ENCODE measurements at regions not wholly inside any gene's neighbourhood (a gene's known extent, or its start where the extent isn't known, plus 50 kb on each side); places are given as distances from the start of the nearest gene placed in this dataset.

DNA sequence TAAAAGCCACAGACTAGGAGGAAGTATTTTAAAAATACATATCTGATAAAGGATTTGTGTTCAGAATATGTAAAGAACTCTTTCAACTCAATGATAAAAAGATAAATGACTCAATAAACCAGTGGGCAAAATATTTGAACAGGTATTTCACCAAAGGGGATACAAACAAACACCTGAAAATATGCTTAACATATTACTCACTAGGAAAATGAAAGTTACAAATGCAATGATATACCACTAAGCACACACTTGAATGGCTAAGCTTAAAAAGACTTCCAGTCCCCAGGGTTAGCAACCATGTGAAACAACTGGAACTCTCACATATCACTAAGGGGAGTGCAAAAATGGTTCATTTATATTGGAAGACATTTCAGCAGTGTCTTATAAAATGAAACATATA, 131.6 kb downstream of the SLIT2 start:
- Histone ChIP-seq H3K27me3 (ENCODE audit: low read length) (no peaks in the 10 kb centered on the region), H3K4me1 (ENCODE audit: insufficient read depth, low read length) (no peaks in the 10 kb centered on the region), H2AFZ (ENCODE audit: low read length) (no peak overlapping the region), H3F3A (ENCODE audit: low read length, unreplicated experiment) (no peaks in the 10 kb centered on the region), H3K9ac (ENCODE audit: low read length) (no peak overlapping the region), H3K27ac (ENCODE audit: low read length) (no peak overlapping the region), H4K20me1 (ENCODE audit: low read length) (no peaks in the 10 kb centered on the region), H3K9me2 (replicated peaks; ENCODE audit: low read length) (no peaks in the 10 kb centered on the region), H3K9me3 (ENCODE audit: low read length) (no peaks in the 10 kb centered on the region), H3K79me2 (ENCODE audit: low read length) (no peaks in the 10 kb centered on the region), H3K4me3 (ENCODE audit: low read length) (no peak overlapping the region), H3K4me2 (ENCODE audit: low read length) (no peak overlapping the region), H3K36me3 (ENCODE audit: low read depth, low read length) (no peaks in the 10 kb centered on the region)
- ChIA-PET POLR2A (ENCODE audit: unreplicated experiment) (no interaction called here), CTCF (no interaction called here)
- no TSS peak for BruUV-seq (replicated peaks)
- intact Hi-C loops (cut with micrococcal nuclease) = no loop called here
- DNase-seq = peak; percentile 30
- ATAC-seq = no peak
- TF ChIP-seq, protein P1, sequence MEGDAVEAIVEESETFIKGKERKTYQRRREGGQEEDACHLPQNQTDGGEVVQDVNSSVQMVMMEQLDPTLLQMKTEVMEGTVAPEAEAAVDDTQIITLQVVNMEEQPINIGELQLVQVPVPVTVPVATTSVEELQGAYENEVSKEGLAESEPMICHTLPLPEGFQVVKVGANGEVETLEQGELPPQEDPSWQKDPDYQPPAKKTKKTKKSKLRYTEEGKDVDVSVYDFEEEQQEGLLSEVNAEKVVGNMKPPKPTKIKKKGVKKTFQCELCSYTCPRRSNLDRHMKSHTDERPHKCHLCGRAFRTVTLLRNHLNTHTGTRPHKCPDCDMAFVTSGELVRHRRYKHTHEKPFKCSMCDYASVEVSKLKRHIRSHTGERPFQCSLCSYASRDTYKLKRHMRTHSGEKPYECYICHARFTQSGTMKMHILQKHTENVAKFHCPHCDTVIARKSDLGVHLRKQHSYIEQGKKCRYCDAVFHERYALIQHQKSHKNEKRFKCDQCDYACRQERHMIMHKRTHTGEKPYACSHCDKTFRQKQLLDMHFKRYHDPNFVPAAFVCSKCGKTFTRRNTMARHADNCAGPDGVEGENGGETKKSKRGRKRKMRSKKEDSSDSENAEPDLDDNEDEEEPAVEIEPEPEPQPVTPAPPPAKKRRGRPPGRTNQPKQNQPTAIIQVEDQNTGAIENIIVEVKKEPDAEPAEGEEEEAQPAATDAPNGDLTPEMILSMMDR (conservative IDR thresholded peaks at IDR 0.05; ENCODE audit: low read depth, low read length) = no peak
- no peak for TF ChIP-seq EZH2phosphoT487 (IDR thresholded peaks at IDR 0.05; ENCODE audit: borderline replicate concordance, low read length)
- TF ChIP-seq EZH2 (IDR thresholded peaks at IDR 0.05; ENCODE audit: low read length, unreplicated experiment) = no peak

DNA sequence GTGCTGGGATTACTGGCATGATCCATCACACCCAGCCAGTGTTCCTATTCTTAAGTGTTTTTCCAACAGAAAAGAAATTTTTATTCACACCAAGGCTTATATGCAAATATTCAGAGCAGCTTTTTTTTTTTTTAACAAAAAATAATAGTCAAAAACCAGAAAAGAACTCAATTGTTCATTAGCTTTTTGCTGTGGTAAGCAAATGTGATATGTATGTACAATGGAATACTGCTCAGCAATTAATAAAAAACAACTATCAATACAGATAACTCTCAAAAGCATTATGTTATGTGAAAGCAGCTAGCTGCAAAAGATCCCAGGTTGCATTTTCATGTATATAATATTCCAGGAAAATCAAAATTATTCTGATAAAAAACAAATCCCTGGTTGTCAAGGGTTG, 132.3 kb downstream of the SLIT2 start:
- Histone ChIP-seq H3K4me3 (ENCODE audit: low read length) (no peak overlapping the region), H3K9me3 (ENCODE audit: low read length) (no peaks in the 10 kb centered on the region), H3K9ac (ENCODE audit: low read length) (no peak overlapping the region), H3K4me2 (ENCODE audit: low read length) (no peak overlapping the region), H3K79me2 (ENCODE audit: low read length) (no peaks in the 10 kb centered on the region), H3K27ac (ENCODE audit: low read length) (no peak overlapping the region), H4K20me1 (ENCODE audit: low read length) (no peaks in the 10 kb centered on the region), H2AFZ (ENCODE audit: low read length) (no peak overlapping the region), H3K9me2 (replicated peaks; ENCODE audit: low read length) (no peaks in the 10 kb centered on the region), H3K36me3 (ENCODE audit: low read depth, low read length) (no peaks in the 10 kb centered on the region), H3F3A (ENCODE audit: low read length, unreplicated experiment) (no peaks in the 10 kb centered on the region), H3K4me1 (ENCODE audit: insufficient read depth, low read length) (no peaks in the 10 kb centered on the region), H3K27me3 (ENCODE audit: low read length) (no peaks in the 10 kb centered on the region)
- DNase-seq = no peak
- intact Hi-C loops (cut with micrococcal nuclease) = no loop called here
- BruUV-seq (replicated peaks) = no TSS peak
- ATAC-seq = no peak
- ChIA-PET CTCF (no interaction called here), POLR2A (ENCODE audit: unreplicated experiment) (no interaction called here)
- no peak for TF ChIP-seq EZH2 (IDR thresholded peaks at IDR 0.05; ENCODE audit: low read length, unreplicated experiment)
- no peak for TF ChIP-seq EZH2phosphoT487 (IDR thresholded peaks at IDR 0.05; ENCODE audit: borderline replicate concordance, low read length)
- TF ChIP-seq, protein P1 (conservative IDR thresholded peaks at IDR 0.05; ENCODE audit: low read depth, low read length) = no peak

DNA sequence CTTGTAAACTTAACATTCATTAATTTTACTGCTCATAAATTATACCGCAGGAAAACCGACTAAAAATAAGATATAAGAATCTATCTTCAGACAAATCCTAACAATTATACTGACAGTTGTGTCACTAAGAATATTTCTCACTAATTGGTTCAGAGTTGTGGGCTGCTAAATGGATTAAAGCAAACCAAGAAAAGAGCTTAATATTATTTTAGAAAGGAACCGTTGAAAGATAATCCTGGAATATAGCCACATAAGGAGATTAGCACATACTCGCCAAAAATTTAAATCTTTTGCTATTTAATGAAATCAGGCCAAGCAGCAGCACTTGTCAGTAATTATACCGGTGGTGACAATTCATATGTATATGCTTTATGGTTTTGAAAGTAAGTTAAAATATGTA, 132.8 kb downstream of the SLIT2 start:
- CTCF ChIA-PET = no interaction called here
- no peaks in the 10 kb centered on the region for H3K79me2 ChIP-seq (ENCODE audit: low read length)
- no peaks in the 10 kb centered on the region for H3K27me3 ChIP-seq (ENCODE audit: low read length)
- H2AFZ ChIP-seq (ENCODE audit: low read length) = no peak overlapping the region
- H3K4me2 ChIP-seq (ENCODE audit: low read length) = no peak overlapping the region
- TF ChIP-seq EZH2 (IDR thresholded peaks at IDR 0.05; ENCODE audit: low read length, unreplicated experiment) = no peak
- no peak for TF ChIP-seq EZH2phosphoT487 (IDR thresholded peaks at IDR 0.05; ENCODE audit: borderline replicate concordance, low read length)
- H4K20me1 ChIP-seq (ENCODE audit: low read length) = no peaks in the 10 kb centered on the region
- BruUV-seq (replicated peaks) = no TSS peak
- intact Hi-C loops (cut with micrococcal nuclease) = no loop called here
- ATAC-seq = no peak
- DNase-seq = no peak
- H3K4me1 ChIP-seq (ENCODE audit: insufficient read depth, low read length) = no peaks in the 10 kb centered on the region
- H3K9me2 ChIP-seq (replicated peaks; ENCODE audit: low read length) = no peaks in the 10 kb centered on the region
- H3K9ac ChIP-seq (ENCODE audit: low read length) = no peak overlapping the region
- POLR2A ChIA-PET (ENCODE audit: unreplicated experiment) = no interaction called here
- no peak overlapping the region for H3K4me3 ChIP-seq (ENCODE audit: low read length)
- no peak overlapping the region for H3K27ac ChIP-seq (ENCODE audit: low read length)
- no peaks in the 10 kb centered on the region for H3F3A ChIP-seq (ENCODE audit: low read length, unreplicated experiment)
- no peaks in the 10 kb centered on the region for H3K36me3 ChIP-seq (ENCODE audit: low read depth, low read length)
- H3K9me3 ChIP-seq (ENCODE audit: low read length) = no peaks in the 10 kb centered on the region
